SH-SY5Y (cell line): ENCODE measurements at regions not wholly inside any gene's neighbourhood (a gene's known extent, or its start where the extent isn't known, plus 50 kb on each side); places are given as distances from the start of the nearest gene placed in this dataset.

Experiments
- GATA2 ChIP-seq: IDR thresholded peaks from 2 replicates; pipeline ENCODE4 v1.6.1; 2011; ENCODE audit warnings: mild to moderate bottlenecking, low read depth, low read length
- GATA3 ChIP-seq: IDR thresholded peaks from 2 replicates; pipeline ENCODE4 v1.6.1; 2011; ENCODE audit warnings: low read depth, mild to moderate bottlenecking, low read length, moderate library complexity

GRCh38 chr9:110129425-110129824, 78.5 kb downstream of the C9orf152 start:
- TF ChIP-seq GATA3, result no peak
- no peak for TF ChIP-seq GATA2

GRCh38 chr9:110130211-110130610, 77.7 kb downstream of the C9orf152 start:
- TF ChIP-seq GATA3 (no peak), GATA2 (no peak)

- TF ChIP-seq GATA3 (no peak), GATA2 (no peak)
Measured at GRCh38 chr9:110130791-110131416, 77.1 kb downstream of the C9orf152 start.

- TF ChIP-seq GATA3, result no peak
- TF ChIP-seq GATA2, result no peak
Measured at GRCh38 chr9:110131499-110131898, 76.5 kb downstream of the C9orf152 start.

- TF ChIP-seq GATA2 (no peak), GATA3 (no peak)
Measured at GRCh38 chr9:110133059-110133458, 74.9 kb downstream of the C9orf152 start.

GRCh38 chr9:110133608-110134210, 74.2 kb downstream of the C9orf152 start:
- no peak for TF ChIP-seq GATA2
- TF ChIP-seq GATA3, result no peak

- TF ChIP-seq GATA2, result no peak
- no peak for TF ChIP-seq GATA3
Measured at GRCh38 chr9:110135846-110136245, 72.1 kb downstream of the C9orf152 start.

GRCh38 chr9:110136802-110137201, 71.2 kb downstream of the C9orf152 start:
- TF ChIP-seq GATA3, result no peak
- TF ChIP-seq GATA2, result no peak

- no peak for TF ChIP-seq GATA2
- TF ChIP-seq GATA3, result no peak
Measured at GRCh38 chr9:110140276-110140675, 67.7 kb downstream of the C9orf152 start.

- TF ChIP-seq GATA2, result no peak
- no peak for TF ChIP-seq GATA3
Measured at GRCh38 chr9:110141227-110141793, 66.6 kb downstream of the C9orf152 start.

GRCh38 chr9:110142253-110142652, 65.7 kb downstream of the C9orf152 start:
- TF ChIP-seq GATA3 (no peak), GATA2 (no peak)

GRCh38 chr9:110142868-110143481, 65.0 kb downstream of the C9orf152 start:
- TF ChIP-seq GATA3, result no peak
- TF ChIP-seq GATA2, result no peak

- TF ChIP-seq GATA2 (no peak), GATA3 (no peak)
Measured at GRCh38 chr9:110143485-110143884, 64.5 kb downstream of the C9orf152 start.

- TF ChIP-seq GATA3 (no peak), GATA2 (no peak)
Measured at GRCh38 chr9:110143950-110144545, 63.9 kb downstream of the C9orf152 start.

- no peak for TF ChIP-seq GATA2
- no peak for TF ChIP-seq GATA3
Measured at GRCh38 chr9:110146373-110146772, 61.6 kb downstream of the C9orf152 start.
